ENCODE measurements at regions not wholly inside any gene's neighbourhood (a gene's known extent, or its start where the extent isn't known, plus 50 kb on each side); places are given as distances from the start of the nearest gene placed in this dataset.
A peak's percentile ranks its signal among the peaks of the same experiment; 100 is the strongest.
"Not testable (repeated sequence)": the region's sequence is repeated elsewhere in the genome, so short reads cannot be mapped to it uniquely, and the experiment has no call there.

GRCh38 chr3:35438101-35438500, 201.2 kb upstream of the ARPP21 start:
- in situ Hi-C loops (cut with HindIII; ENCODE audit: low pct_unique_long_range_greater_than_20kb, low sequenced_read_pairs): no loop called here
- DNase-seq (ENCODE audit: low read depth in 1 of 2, low spot score in 1 of 2): peak in 1 of 2 experiments; percentile 11
- TF ChIP-seq JUND (IDR thresholded peaks at IDR 0.05; ENCODE audit: low read depth): no peak

GRCh38 chr3:35439663-35440062, 199.7 kb upstream of the ARPP21 start:
- no peak for DNase-seq (ENCODE audit: low read depth in 1 of 2, low spot score in 1 of 2)
- in situ Hi-C loops (cut with HindIII; ENCODE audit: low pct_unique_long_range_greater_than_20kb, low sequenced_read_pairs): no loop called here
- no peak for TF ChIP-seq JUND (IDR thresholded peaks at IDR 0.05; ENCODE audit: low read depth)

GRCh38 chr3:35440826-35441225, 198.5 kb upstream of the ARPP21 start:
- in situ Hi-C loops (cut with HindIII; ENCODE audit: low pct_unique_long_range_greater_than_20kb, low sequenced_read_pairs): no loop called here
- TF ChIP-seq JUND (IDR thresholded peaks at IDR 0.05; ENCODE audit: low read depth): no peak
- no peak for DNase-seq (ENCODE audit: low read depth in 1 of 2, low spot score in 1 of 2)

- DNase-seq (ENCODE audit: low read depth in 1 of 2, low spot score in 1 of 2): no peak
- in situ Hi-C loops (cut with HindIII; ENCODE audit: low pct_unique_long_range_greater_than_20kb, low sequenced_read_pairs): no loop called here
- no peak for TF ChIP-seq JUND (IDR thresholded peaks at IDR 0.05; ENCODE audit: low read depth)
Measured at GRCh38 chr3:35446896-35447295, 192.4 kb upstream of the ARPP21 start.

- in situ Hi-C loops (cut with HindIII; ENCODE audit: low pct_unique_long_range_greater_than_20kb, low sequenced_read_pairs): no loop called here
- no peak for TF ChIP-seq JUND (IDR thresholded peaks at IDR 0.05; ENCODE audit: low read depth)
- no peak for DNase-seq (ENCODE audit: low read depth in 1 of 2, low spot score in 1 of 2)
Measured at GRCh38 chr3:35448121-35448520, 191.2 kb upstream of the ARPP21 start.

GRCh38 chr3:35448681-35449080, 190.6 kb upstream of the ARPP21 start:
- no peak for DNase-seq (ENCODE audit: low read depth in 1 of 2, low spot score in 1 of 2)
- no peak for TF ChIP-seq JUND (IDR thresholded peaks at IDR 0.05; ENCODE audit: low read depth)
- in situ Hi-C loops (cut with HindIII; ENCODE audit: low pct_unique_long_range_greater_than_20kb, low sequenced_read_pairs): no loop called here

GRCh38 chr3:35454819-35455218, 184.5 kb upstream of the ARPP21 start:
- DNase-seq (ENCODE audit: low read depth in 1 of 2, low spot score in 1 of 2); in situ Hi-C loops (cut with HindIII; ENCODE audit: low pct_unique_long_range_greater_than_20kb, low sequenced_read_pairs): not testable (repeated sequence)

GRCh38 chr3:35473956-35474355, 165.4 kb upstream of the ARPP21 start:
- in situ Hi-C loops (cut with HindIII; ENCODE audit: low pct_unique_long_range_greater_than_20kb, low sequenced_read_pairs): no loop called here
- TF ChIP-seq JUND (IDR thresholded peaks at IDR 0.05; ENCODE audit: low read depth): no peak
- no peak for DNase-seq (ENCODE audit: low read depth in 1 of 2, low spot score in 1 of 2)

- in situ Hi-C loops (cut with HindIII; ENCODE audit: low pct_unique_long_range_greater_than_20kb, low sequenced_read_pairs): not testable (repeated sequence)
- DNase-seq (ENCODE audit: low read depth in 1 of 2, low spot score in 1 of 2): peak in 1 of 2 experiments; percentile 49
Measured at GRCh38 chr3:35482566-35482965, 156.8 kb upstream of the ARPP21 start.

GRCh38 chr3:35483131-35483530, 156.2 kb upstream of the ARPP21 start:
- DNase-seq (ENCODE audit: low read depth in 1 of 2, low spot score in 1 of 2): no peak
- TF ChIP-seq JUND (IDR thresholded peaks at IDR 0.05; ENCODE audit: low read depth): no peak
- in situ Hi-C loops (cut with HindIII; ENCODE audit: low pct_unique_long_range_greater_than_20kb, low sequenced_read_pairs): no loop called here

- in situ Hi-C loops (cut with HindIII; ENCODE audit: low pct_unique_long_range_greater_than_20kb, low sequenced_read_pairs): no loop called here
- no peak for DNase-seq (ENCODE audit: low read depth in 1 of 2, low spot score in 1 of 2)
Measured at GRCh38 chr3:35484929-35485530, 154.3 kb upstream of the ARPP21 start.

GRCh38 chr3:35486295-35486694, 153.0 kb upstream of the ARPP21 start:
- peak; percentile 37 to 71 for DNase-seq (ENCODE audit: low read depth in 1 of 2, low spot score in 1 of 2)
- in situ Hi-C loops (cut with HindIII; ENCODE audit: low pct_unique_long_range_greater_than_20kb, low sequenced_read_pairs): no loop called here
- TF ChIP-seq JUND (IDR thresholded peaks at IDR 0.05; ENCODE audit: low read depth): no peak

More at GRCh38 chr3:35484929-35485530, 154.3 kb upstream of the ARPP21 start:
- TF ChIP-seq JUND (IDR thresholded peaks at IDR 0.05; ENCODE audit: low read depth): no peak

- TF ChIP-seq JUND (IDR thresholded peaks at IDR 0.05; ENCODE audit: low read depth): no peak
- in situ Hi-C loops (cut with HindIII; ENCODE audit: low pct_unique_long_range_greater_than_20kb, low sequenced_read_pairs): no loop called here
- DNase-seq (ENCODE audit: low read depth in 1 of 2, low spot score in 1 of 2): no peak
Measured at GRCh38 chr3:35487376-35487775, 151.9 kb upstream of the ARPP21 start.

- in situ Hi-C loops (cut with HindIII; ENCODE audit: low pct_unique_long_range_greater_than_20kb, low sequenced_read_pairs): no loop called here
- TF ChIP-seq JUND (IDR thresholded peaks at IDR 0.05; ENCODE audit: low read depth): no peak
Measured at GRCh38 chr3:35488526-35488925, 150.8 kb upstream of the ARPP21 start.

More at GRCh38 chr3:35488526-35488925, 150.8 kb upstream of the ARPP21 start:
- DNase-seq (ENCODE audit: low read depth in 1 of 2, low spot score in 1 of 2): no peak
